ENCODE measurements at regions not wholly inside any gene's neighbourhood (a gene's known extent, or its start where the extent isn't known, plus 50 kb on each side); places are given as distances from the start of the nearest gene placed in this dataset.
"Not testable (repeated sequence)": the region's sequence is repeated elsewhere in the genome, so short reads cannot be mapped to it uniquely, and the experiment has no call there.

DNA sequence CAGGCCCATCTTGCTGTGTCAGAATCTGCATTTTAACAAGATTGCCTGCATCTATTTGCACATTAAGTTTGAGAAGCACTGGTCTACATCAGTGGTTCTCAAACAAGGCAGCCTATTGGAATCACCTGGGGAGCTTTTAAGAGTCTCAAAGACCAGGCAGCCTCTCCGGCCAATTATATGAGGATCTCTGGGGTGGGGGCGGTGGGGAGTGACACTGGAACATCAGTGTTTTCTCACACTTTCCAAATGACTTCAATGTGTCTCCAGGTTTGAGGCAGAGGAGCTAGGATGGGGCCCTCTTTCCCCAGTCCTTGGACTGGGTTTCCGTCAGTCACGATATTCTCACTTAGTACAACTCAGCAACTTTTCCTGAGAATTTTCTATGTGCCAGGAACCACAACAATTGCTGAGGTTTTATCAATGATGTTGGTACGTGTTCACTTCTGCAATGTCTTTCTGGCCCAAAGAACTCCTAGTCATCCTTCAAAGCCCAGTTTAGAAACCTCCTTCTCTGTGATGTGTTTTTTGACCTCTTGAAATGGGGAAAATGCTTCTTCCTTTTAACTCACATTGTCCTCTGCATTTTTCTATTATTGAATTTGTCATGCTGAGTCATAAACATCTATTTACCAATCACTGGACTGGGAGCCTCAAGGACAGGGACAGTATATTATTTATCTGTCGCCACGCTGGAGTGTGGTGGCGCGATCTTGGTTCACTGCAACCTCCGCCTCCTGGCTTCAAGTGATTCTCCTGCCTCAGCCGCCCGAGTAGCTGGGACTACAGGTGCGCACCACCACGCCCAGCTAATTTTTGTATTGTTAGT, 130.9 kb downstream of the MYCN start:
- DNase-seq: no peak

DNA sequence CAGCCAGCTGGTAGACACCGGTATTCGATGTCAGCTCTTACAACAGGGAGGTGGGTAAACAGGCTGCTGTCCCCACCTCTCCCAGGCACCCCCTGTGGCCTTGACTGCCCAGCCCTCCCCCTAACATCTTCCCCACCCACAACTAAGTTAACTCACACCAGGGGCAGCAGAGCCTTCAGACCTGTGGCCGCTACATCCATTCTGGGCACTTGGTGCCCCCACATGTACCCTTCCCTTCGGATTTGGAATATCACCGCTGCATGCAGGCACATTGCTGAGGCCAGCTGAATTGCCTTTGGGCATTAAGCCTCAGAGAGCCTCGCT, 130.3 kb downstream of the MYCN start:
- no peak for DNase-seq

DNA sequence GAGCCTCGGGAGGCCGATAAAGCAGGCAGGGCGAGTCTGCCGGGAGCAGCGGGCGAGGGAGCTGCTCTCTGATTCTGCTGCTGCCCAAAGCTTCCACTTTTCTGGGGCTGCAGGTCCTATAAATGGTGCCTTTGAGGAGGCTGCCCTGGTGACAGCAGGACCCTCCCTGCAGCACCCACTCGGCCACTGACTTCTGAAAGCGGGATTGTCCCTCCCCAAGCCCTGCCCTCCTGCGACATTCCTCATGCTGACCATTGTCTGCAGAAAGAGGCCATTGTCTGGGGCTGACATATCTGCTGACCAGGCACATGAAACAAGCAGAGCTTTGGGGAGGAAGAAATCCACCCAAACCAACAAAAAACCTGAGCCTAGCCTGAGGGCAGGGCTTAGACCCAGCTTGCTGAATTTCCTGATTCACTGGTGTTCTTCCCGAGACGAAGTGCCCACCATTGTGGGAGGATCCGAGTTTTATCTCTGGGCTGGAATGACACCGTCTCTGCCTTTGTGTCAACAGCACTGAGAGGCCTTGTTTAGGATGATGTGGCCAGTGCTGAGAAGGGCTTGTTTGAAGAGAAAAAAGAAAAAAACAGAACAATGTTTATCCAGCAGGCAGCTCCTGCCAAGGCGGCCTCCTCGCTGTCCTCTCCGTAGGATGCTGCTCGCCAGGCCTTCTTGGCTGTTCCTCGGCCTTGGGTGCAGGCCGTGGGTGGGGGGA, 129.7 kb downstream of the MYCN start:
- DNase-seq: no peak

DNA sequence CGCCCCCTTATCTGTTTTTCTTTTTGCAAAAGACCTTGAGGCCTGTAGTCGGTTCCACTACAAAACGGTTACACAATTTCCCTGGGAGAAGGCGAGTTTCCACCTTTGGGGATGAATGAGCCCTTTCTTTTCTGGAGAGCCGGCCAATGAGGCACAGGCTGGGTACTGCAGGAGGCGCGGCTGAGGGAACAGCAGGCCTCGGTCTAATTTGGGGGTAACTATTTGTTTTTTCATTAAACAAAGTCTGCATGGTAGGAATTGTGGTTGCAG, 129.2 kb downstream of the MYCN start:
- no peak for DNase-seq

DNA sequence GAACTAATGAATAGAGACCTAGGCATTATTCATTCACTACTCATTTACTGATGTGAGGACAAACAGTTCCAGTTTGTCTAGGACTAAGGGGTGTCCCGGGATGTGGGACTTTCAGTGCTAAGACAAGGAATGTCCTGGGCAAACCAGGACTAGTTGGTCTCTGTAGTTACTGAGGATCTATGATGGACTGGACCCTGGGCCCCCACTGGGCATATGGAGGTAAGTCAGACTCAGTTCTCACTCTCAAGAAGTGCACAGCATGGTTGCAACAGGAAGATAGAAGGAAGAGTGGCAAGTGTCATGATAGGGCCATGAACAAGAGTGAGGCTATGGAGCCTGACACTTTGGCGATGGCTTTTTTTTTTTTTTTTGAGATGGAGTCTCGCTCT, 128.2 kb downstream of the MYCN start:
- no peak for DNase-seq

DNA sequence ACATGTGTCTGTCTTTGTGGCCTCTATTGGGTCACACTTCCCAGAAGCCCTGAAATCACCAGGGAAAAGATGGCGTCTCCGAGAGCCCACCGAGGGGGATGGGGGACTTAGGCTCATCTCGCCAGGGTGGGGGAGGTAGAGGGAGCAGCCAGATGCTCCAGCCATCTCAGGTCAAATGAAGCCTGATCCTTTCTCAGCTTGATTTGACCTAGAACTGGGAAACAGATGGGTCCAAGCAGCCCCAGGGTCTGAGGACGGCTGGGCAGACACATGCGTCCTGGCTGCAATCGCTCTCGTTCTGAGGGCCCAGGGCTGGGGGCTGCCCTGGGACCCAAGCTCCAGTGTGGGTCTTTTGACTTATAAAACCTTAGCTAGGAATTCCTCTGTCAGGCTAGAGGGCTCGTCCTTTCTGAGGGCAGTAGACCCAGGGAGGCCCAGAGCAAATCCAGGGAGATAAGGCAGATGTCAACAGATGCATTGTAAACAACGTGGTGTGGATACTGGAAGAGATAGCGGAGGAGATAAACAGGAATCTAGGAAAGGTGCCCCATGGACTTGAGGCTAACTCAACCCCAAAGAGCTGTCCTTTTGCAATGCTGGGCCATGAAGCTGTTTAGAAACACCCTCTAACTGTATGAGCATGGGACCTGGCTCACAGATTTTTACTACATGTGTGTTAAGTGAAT, 127.7 kb downstream of the MYCN start:
- no peak for DNase-seq

DNA sequence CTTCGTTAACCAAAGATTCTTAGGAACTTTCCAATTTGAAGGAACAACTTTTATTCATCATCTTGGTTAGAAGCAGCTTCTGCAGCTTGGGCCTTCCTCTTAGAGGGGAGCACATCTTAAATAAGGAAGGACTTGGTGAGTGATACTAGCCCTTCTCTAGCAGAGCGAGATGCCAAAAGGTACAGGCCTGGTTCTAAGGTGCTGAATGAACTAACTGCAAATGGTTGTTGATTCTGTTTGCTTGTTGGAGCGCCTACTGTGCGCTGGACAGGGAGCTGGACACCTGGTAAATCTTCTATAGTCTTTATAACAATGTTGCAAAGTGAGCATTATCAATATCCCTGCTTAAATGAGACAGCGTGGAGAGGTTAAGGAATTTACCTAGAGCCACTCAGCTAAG, 127.1 kb downstream of the MYCN start:
- DNase-seq: no peak

DNA sequence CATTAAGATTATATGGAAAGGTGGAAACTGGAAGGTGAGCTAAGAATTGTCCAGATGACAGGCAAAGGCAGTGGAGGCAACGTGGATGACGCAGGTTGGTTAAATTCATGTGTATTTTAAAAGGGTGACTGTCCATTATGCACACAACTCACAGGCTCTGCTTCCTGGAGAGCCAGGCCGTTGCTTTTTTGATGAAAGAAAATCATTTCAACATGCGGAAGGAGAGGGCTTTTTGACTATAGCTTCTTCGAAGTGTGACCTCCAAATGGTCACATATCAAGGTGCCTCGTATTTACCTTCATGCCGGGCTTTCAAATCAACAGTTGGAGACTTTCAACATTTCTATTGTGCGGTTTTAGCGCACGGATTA, 126.7 kb downstream of the MYCN start:
- DNase-seq: no peak

DNA sequence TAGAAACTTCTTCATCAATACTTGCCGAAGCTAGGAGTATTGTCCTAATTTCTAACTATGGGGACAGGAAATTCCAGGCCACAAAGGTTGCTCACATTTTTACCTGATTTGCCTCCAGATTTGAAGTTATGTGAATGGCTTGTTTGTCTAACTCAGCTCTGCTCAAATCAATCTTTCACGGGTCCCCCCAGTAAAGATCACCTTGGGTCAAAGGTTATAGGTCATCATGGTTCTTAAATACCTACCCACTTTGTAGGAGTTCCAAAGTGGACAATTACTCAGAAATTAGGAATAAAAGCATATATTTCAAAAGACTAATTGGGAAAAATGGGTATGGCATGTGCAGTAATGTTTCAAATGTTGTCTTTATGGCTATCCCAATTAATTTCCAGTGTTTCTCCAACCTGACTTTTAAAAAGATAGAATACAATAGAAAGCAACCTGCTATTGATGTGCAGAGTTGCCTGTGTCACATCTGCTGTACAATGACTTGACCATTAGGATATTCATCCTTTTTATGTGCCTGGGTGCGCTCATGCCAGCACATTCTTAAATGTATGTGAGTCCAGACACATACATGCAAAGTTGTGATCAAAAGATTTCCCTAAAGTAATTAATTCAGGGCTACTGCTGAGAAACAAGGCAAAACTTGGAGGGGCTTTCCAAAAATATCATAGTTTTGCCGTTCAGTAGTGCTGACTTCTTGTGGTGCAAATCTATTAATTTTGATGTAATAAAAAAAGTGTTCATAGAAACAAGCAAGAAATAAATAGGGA, 126.1 kb downstream of the MYCN start:
- DNase-seq: no peak

DNA sequence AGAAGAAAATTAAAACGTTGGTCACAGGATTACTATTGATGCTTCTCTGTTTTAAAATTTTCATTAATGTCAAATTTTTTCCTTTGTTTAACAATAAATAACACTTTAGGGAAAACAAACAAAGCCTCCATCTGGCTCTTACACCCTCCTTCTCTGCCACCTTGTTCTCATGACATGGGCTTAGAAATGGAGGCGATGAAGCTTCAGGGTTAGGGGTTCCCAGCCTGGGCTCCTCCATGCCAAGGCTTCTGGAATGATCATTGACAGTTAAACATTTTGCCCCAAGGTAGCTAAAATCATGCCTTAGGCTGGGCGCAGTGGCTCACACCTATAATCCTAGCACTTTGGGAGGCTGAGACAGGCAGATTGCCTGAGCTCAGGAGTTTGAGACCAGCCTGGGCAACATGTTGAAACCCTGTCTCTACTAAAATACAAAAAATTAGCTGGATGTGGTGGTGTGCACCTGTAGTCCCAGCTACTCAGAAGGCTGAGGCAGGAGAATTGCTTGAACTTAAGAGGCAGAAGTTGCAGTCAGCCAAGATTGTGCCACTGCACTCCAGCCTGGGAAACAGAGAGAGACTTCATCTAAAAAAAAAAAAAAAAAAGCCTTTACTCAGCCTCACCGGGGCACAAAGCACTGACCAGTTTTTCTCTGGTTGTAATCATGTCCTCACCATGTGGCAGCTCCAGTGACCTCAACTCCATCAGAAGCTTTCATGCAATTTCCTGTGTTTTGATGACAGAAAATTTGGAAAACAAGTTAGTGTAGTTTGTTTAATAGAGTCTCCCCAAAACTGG, 125.1 kb downstream of the MYCN start:
- not testable (repeated sequence) for DNase-seq

DNA sequence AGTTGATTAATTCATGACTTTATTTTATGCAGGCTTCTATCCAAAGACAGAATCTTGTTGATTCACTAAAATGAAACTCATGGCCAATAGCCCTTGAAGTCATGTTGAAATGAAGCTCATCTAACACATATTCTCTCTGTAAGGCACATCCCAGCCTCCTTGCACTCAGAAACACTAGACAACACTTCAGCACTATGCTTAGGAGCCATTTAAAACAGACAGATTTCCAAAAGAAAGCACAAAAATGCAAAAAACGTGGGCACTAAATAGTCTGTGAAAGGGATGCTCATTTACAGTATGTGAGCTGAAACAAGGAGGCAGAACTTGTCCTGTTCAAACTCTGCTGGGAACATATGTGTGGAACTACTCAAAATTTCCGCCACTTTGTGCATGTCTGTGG, 124.4 kb downstream of the MYCN start:
- no peak for DNase-seq

DNA sequence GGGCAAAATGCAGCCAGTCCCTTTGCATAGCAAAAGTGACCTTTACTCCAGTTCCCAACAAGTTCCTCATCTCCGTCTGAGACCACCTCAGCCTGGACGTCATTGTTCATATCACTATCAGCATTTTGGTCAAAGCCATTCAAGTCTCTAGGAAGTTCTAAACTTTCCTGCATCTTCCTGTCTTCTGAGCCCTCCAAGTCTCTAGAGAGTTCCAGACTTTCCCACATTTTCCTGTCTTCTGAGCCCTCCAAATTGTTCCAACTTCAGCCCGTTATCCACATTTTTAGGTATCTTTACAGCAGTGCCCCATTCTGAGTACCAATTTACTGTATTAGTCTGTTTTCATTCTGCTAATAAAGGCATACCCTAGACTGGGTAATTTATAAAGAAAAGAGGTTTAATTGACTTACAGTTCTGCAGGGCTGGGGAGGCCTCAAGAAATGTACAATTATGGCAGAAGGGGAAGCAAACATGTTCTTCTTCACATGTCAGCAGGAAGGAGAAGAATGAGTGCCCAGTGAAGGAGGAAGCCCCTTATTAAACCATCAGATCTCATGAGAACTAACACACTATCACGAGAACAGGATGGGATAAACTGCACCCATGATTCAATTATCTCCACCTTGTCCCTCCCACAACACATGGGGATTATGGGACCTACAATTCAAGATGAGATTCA, 123.7 kb downstream of the MYCN start:
- DNase-seq: no peak

DNA sequence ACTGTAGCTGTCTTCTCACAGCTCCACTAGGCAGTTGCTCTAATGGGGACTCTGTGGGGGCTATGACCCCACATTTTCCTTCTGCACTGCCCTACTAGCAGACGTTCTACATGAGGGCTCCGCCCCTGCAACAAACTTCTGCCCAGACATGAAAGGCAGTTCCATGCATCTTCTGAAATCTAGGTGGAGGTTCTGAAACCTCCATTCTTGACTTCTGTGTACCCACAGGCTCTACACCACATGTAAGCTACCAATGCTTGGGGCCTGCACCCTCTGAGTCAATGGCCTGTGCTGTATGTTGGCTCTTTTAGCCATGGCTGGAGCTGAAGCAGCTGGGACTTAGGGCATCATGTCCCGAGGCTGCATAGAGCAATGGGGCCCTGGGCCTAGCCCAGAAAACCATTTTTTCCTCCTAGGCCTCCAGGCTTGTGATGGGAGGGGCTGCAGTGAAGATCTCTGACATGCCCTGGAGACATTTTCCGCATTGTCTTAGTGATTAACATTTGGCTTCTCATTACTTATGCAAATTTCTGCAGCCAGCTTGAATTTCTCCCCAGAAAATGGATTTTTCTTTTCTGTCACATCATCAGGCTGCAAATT, 123.0 kb downstream of the MYCN start:
- DNase-seq: no peak

DNA sequence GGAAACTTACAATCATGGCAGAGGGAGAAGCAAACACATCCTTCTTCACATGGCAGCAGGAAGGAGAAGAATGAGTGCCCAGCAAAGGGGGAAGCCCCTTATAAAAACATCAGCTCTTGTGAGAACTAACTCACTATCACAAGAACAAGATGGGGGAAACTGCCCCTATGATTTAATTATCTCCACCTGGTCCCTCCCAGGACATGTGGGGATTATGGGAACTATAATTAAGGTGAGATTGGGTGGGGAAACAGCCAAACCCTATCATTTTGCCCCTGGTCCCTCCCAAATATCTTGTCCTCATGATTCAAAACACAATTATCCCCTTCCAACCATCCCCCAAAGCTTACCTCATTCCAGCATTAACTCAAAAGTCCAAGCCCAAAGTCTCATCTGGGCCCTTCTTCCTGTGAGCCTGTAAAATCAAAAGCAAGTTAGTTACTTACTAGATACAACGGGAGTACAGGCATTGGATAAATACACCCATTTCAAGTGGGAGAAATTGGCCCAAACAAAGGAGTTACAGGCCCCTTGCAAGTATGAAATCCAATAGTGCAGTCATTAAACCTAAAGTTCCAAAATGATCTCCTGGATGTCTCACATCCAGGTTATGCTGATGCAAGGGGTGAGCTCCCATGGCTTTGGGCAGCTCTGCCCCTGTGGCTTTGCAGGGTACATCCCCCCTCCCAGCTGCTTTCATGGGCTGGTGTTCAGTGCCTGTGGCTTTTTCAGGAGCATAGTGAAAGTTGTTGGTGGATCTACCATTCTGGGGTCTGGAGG, 122.3 kb downstream of the MYCN start:
- no peak for DNase-seq

DNA sequence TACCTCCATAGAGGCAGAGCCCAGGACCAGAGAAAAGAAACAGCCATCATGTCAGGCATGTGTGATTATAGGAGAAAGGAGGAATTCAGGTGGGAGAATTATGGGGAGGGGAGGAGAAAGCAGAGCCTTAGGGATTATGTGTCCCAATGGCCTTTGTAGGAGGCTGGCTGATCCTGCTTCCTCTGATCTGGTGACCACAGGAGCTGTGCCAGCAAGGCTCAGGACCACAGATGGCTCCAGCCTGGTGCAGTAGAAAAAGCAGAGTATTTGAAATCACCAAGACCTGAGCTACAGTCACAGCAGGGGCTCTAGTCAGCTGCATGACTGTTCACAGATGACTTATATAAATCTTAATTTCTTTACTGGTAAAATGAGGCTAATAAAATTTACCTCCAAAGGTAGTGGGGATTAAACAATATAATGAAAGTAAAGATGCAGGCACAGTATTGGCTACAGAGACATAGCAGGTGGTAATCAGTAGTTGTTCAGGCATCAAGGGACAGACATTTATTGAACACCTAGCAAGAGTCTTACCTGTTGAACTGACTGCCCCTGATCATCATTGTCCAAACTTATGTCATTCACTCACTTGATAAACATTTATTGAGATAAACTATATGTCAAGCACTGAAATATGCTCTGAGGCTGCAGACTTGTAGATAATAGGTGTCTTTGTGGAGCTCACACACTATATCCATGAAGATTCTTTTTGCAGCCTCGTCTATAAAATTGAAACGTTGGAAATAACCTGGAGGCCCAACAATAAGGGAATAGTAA, 121.3 kb downstream of the MYCN start:
- DNase-seq: no peak

DNA sequence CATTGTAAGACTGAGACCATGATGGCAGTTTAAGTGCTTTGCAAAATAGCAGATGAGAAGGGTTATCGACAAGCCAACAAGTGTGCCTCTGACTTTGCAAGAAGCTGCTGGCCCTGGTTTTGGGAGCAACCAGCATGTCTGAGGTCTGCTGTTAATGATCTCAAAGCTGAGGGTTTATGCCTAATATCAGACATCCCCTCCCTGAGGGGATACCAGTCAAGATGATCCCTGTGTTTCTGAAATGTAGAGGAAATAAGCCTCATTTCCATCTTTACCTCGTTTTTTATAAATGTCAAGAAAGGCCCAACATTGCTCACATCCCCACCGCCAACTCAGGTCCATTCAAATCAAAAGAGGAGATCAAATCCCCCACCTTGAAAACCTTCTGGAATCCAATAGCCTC, 120.6 kb downstream of the MYCN start:
- DNase-seq: no peak

DNA sequence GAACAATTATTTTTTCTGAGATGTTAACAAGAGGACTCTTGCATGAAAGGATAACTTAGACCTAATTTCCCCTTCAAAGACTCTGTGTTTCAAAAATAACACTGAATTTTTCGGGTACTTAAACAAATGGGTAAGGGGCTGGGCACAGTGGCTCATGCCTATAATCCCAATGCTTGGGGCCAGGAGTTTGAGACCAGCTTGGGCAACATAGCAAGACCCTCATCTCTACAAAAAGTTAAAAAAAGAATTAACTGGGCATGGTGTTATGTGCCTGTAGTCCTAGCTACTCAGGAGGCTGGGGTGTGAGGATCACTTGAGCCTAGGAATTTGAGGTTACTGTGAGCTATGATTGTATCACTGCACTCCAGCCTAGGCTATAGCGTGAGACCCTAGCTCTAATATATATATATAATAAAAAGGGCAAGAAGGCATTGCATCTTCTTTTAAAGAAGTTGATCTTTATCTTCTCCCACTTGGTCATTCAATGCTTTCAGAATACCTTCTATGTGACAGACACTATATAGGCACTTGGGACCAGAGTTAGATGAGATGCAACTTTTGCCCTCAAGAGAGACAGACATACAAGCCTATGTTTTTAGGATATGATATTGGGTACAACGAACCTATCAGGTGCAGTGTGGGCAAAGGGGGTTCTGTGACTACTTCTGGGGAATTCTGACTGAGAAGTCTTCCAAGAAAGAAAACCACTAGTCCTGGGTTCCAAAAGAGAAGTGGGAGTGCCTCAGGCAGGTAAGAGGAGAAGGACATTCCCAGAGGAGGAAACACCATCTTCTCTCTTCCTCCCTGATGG, 120.0 kb downstream of the MYCN start:
- DNase-seq: no peak

DNA sequence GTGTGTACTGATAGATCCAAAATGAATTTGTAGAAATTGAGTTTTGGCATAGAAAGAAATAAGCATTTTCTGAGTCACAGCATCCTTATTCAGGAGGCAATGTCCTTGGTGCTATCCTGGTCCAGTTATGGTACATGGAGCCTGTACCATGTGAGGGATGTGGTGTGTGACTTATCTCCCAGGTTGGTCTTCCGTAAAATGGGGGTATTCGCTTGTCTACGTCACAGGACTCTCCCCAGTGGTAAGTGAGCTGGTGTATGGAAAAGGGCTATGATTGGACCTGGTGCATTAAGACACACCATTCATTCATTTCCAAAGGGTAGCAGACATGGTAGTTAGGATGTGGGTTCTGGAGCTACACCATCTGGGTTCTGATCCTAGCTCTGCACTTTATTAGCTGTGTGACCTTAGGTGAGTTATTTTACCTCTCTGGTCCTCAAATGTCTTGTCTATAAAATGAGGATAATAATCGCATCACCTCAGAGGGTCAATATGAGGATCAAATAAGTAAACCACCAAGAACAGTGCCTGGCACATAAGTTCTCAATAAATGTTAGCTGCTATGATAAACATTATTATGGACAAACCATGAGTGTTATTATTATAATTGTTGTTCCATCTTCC, 119.2 kb downstream of the MYCN start:
- DNase-seq: no peak
